Karpas-422 (cell line): ENCODE measurements at regions not wholly inside any gene's neighbourhood (a gene's known extent, or its start where the extent isn't known, plus 50 kb on each side); places are given as distances from the start of the nearest gene placed in this dataset.
"Not testable (repeated sequence)": the region's sequence is repeated elsewhere in the genome, so short reads cannot be mapped to it uniquely, and the experiment has no call there.

Source experiments
- DNase-seq: peaks from one replicate; pipeline ENCODE4 v3.0.0-alpha.2; 2015
- H2AFZ ChIP-seq: fragments of 200-600 bp; sonication (generic); 2 replicates; pipeline ENCODE4 v1.6.1; 2014; ENCODE audit warnings: antibody characterized with exemption, low read length, mixed read lengths
- H3K27ac ChIP-seq: fragments of 200-600 bp; sonication (generic); 2 replicates; pipeline ENCODE4 v1.5.1; 2014; ENCODE audit warnings: mild to moderate bottlenecking, low read length, moderate library complexity
- H3K27me3 ChIP-seq: fragments of 200-600 bp; sonication (generic); 2 replicates; pipeline ENCODE4 v1.6.1; 2014; ENCODE audit warnings: low read length, mixed read lengths
- H3K36me3 ChIP-seq: fragments of 200-600 bp; sonication (generic); 2 replicates; pipeline ENCODE4 v1.6.1; 2014; ENCODE audit warnings: low read length, mixed read lengths; ENCODE audit not compliant: insufficient read depth
- H3K4me1 ChIP-seq: fragments of 200-600 bp; sonication (generic); 2 replicates; pipeline ENCODE4 v1.6.1; 2014; ENCODE audit warnings: mild to moderate bottlenecking, low read length, mixed read lengths
- H3K4me2 ChIP-seq: fragments of 200-600 bp; sonication (generic); 2 replicates; pipeline ENCODE4 v1.6.1; 2014; ENCODE audit warnings: low read length, low read depth, mild to moderate bottlenecking; ENCODE audit not compliant: poor library complexity, severe bottlenecking
- H3K4me3 ChIP-seq: fragments of 200-600 bp; sonication (generic); 2 replicates; pipeline ENCODE4 v1.5.1; 2014; ENCODE audit warnings: mild to moderate bottlenecking, antibody characterized with exemption, low read length, mixed read lengths
- H3K79me2 ChIP-seq: fragments of 200-600 bp; sonication (generic); 2 replicates; pipeline ENCODE4 v1.6.1; 2014; ENCODE audit warnings: mild to moderate bottlenecking, low read length, mixed read lengths
- H3K9ac ChIP-seq: fragments of 200-600 bp; sonication (generic); 2 replicates; pipeline ENCODE4 v1.6.0; 2014; ENCODE audit warnings: low read length
- H3K9me2 ChIP-seq: fragments of 200-600 bp; sonication (generic), shearing (Covaris generic); replicated peaks from 2 replicates; pipeline ENCODE4 v1.6.0; 2014; ENCODE audit warnings: mild to moderate bottlenecking, low read length, moderate library complexity; ENCODE audit not compliant: insufficient read depth
- H3K9me3 ChIP-seq: fragments of 300-700, 200-600 bp; sonication (generic); 2 replicates; pipeline ENCODE4 v1.6.1; 2014; ENCODE audit warnings: low read length, mixed read lengths
- H4K20me1 ChIP-seq: fragments of 200-600 bp; sonication (generic); 2 replicates; pipeline ENCODE4 v1.6.1; 2014; ENCODE audit warnings: mild to moderate bottlenecking, antibody characterized with exemption, low read length, low read depth; ENCODE audit not compliant: insufficient read depth

- H3K27me3 ChIP-seq, H3K4me1 ChIP-seq, H3K9ac ChIP-seq, H3K9me2 ChIP-seq, H3K36me3 ChIP-seq, H3K4me2 ChIP-seq, H3K79me2 ChIP-seq, H2AFZ ChIP-seq, H3K4me3 ChIP-seq, H3K27ac ChIP-seq, DNase-seq, H3K9me3 ChIP-seq, H4K20me1 ChIP-seq: not testable (repeated sequence)
Observed at GRCh38 chr16:88221001-88221761, 161.6 kb upstream of the ZNF469 start.

GRCh38 chr16:88223696-88224095 is 159.1 kb upstream of the ZNF469 start:
- H3K9ac ChIP-seq, H3K36me3 ChIP-seq, H3K79me2 ChIP-seq, H3K9me2 ChIP-seq, H3K9me3 ChIP-seq, H3K27me3 ChIP-seq, H4K20me1 ChIP-seq, H3K4me1 ChIP-seq, H3K4me2 ChIP-seq, H2AFZ ChIP-seq, DNase-seq, H3K27ac ChIP-seq, H3K4me3 ChIP-seq: not testable (repeated sequence)

DNA sequence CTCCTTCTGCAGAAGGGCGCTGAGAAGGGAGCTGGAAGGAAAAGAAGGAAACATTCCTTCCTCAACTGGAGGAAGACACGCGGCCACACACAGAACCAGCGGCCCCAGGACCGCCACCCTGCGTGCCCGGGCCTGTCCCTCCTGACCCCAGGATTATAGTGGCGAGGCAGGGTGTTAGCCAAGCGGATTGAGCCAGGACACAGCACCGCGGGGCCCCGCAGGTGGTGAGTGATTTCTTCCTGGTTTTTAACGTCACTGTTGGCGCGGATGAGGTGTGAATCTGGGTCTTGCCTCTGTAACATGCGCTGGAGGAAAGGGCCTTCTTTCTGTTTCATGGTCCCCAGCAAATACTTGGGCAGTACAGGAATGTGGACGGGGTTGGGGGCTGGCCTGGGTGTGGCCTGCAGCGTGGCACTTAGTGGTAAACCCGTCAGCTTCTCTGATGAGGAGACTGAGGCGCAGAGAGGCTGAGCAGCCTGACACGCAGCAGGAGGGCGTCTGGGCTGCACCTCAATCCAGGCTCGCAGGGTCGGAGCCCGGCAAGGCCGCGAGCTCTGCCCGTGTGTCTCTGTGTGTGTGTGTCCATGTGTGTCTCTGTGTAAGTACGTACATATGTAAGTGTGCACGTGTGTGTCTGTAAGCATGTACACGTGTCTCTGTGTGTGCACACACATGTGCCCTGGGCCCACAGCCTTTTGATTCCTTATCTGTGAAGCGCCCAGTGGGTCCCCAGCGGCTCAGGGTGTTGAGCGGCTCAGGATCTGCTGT is 158.4 kb upstream of the ZNF469 start:
- not testable (repeated sequence) for H3K4me3 ChIP-seq, H3K9ac ChIP-seq, DNase-seq, H3K27me3 ChIP-seq, H3K27ac ChIP-seq, H2AFZ ChIP-seq, H3K9me2 ChIP-seq, H3K4me1 ChIP-seq, H4K20me1 ChIP-seq, H3K9me3 ChIP-seq, H3K79me2 ChIP-seq, H3K4me2 ChIP-seq, H3K36me3 ChIP-seq

GRCh38 chr16:88225640-88226230 is 157.0 kb upstream of the ZNF469 start:
- not testable (repeated sequence) for H4K20me1 ChIP-seq, H3K4me2 ChIP-seq, H3K9me2 ChIP-seq, DNase-seq, H2AFZ ChIP-seq, H3K36me3 ChIP-seq, H3K27ac ChIP-seq, H3K27me3 ChIP-seq, H3K79me2 ChIP-seq, H3K4me1 ChIP-seq, H3K9me3 ChIP-seq, H3K9ac ChIP-seq, H3K4me3 ChIP-seq

GRCh38 chr16:88226302-88226701 is 156.5 kb upstream of the ZNF469 start:
- not testable (repeated sequence) for H3K9me2 ChIP-seq, H2AFZ ChIP-seq, H3K9ac ChIP-seq, H3K27me3 ChIP-seq, H3K79me2 ChIP-seq, H3K4me2 ChIP-seq, H3K27ac ChIP-seq, H3K4me1 ChIP-seq, DNase-seq, H3K36me3 ChIP-seq, H3K9me3 ChIP-seq, H4K20me1 ChIP-seq, H3K4me3 ChIP-seq

GRCh38 chr16:88227026-88227721 is 155.6 kb upstream of the ZNF469 start:
- not testable (repeated sequence) for H3K9me3 ChIP-seq, H3K79me2 ChIP-seq, H3K4me2 ChIP-seq, H4K20me1 ChIP-seq, DNase-seq, H3K9me2 ChIP-seq, H3K27me3 ChIP-seq, H3K9ac ChIP-seq, H3K4me3 ChIP-seq, H3K27ac ChIP-seq, H2AFZ ChIP-seq, H3K4me1 ChIP-seq, H3K36me3 ChIP-seq

DNA sequence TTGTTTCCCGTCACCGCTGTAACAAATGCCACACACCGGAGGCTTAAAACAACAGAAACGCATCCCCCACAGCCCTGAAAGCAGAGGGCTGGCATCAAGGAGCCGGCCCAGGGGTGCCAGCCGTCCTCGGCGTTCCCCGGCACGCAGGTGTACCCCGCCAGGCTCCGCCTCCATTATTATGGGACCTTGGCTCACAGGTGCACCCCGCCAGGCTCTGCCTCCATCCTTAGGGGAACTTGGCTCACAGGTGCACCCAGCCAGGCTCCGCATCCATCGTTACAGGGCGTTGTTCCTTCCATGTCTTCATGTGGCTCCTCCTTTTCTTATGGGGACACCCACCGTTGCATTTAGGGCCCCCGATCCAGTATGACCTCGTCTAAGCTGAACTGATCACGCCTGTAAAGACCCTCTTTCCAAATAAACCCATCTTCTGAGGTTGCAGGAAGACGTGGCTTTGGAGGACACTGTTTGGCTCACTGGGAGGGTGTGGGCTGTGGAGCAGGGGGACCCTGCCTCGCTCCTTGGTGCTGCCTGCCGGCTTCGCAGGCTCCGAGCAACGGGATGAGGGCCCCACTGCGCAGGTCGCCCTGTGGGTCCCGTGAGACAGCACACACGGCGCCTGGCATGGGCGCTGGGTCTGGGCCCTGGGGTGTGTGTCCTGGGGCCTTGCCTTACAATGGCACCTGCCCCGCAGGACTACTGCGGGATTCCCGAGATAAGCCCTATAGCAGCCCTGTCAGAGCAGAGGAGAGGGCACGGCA is 154.9 kb upstream of the ZNF469 start:
- H3K36me3 ChIP-seq, H3K9me2 ChIP-seq, H3K4me1 ChIP-seq, H4K20me1 ChIP-seq, H3K27me3 ChIP-seq, H3K9ac ChIP-seq, H3K79me2 ChIP-seq, DNase-seq, H3K27ac ChIP-seq, H3K4me2 ChIP-seq, H2AFZ ChIP-seq, H3K9me3 ChIP-seq, H3K4me3 ChIP-seq: not testable (repeated sequence)

- not testable (repeated sequence) for DNase-seq, H3K4me2 ChIP-seq, H3K9me2 ChIP-seq, H3K27ac ChIP-seq, H3K9ac ChIP-seq, H2AFZ ChIP-seq, H4K20me1 ChIP-seq, H3K79me2 ChIP-seq, H3K36me3 ChIP-seq, H3K4me1 ChIP-seq, H3K27me3 ChIP-seq, H3K9me3 ChIP-seq, H3K4me3 ChIP-seq
Observed at GRCh38 chr16:88228751-88229150, 154.0 kb upstream of the ZNF469 start.
